Glomerular endothelial cell (primary cell): ENCODE measurements at regions not wholly inside any gene's neighbourhood (a gene's known extent, or its start where the extent isn't known, plus 50 kb on each side); places are given as distances from the start of the nearest gene placed in this dataset.
"Not testable (repeated sequence)": the region's sequence is repeated elsewhere in the genome, so short reads cannot be mapped to it uniquely, and the experiment has no call there.

ENCODE experiments used
- DNase-seq: peaks from one replicate; pipeline ENCODE4 v3.0.0-alpha.2; 2011; ENCODE audit warnings: low read depth, low spot score; ENCODE audit errors: extremely low read depth

- peak; percentile 25 for DNase-seq
These were observed 293.6 kb downstream of the PLPP3 start for GRCh38 chr1:56285554-56286402.

DNA sequence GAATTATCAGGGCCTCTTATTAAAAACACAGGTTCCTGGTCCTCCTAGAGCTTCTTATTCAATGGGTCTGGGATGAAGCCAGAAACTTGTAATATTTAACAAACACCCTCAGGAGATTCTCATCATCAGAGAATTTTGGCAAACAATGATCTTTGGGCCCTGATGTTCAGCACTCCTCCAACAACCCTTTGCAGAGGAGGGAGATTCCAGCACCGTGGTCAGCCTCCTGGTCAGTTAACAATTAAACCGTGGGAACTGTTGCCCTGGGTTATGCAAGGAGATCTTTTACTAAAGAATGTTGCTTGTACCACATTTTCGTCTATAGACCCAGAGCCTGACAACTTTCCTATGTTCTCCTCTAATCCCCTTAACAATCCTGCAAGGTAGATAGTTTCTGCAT, 294.4 kb downstream of the PLPP3 start:
- no peak for DNase-seq

DNA sequence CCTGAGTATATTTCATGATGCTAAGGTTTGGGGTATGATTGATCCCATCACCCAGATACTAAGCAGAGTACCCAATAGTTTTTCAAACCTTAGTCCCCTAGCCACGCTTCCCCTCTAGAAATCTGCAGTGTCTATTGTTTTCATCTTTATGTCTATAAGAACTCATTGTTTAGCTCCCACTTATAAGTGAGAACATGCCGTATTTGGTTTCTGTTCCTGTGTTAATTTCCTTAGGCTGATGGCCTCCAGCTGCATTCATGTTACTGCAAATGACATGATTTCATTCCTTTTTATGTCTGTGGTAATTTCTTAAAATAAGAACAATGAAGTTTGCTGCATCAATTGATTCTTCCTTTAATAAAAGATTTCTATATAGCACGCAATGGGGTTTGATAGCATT, 301.3 kb downstream of the PLPP3 start:
- no peak for DNase-seq

GRCh38 chr1:56268519-56269140, 310.7 kb downstream of the PLPP3 start:
- DNase-seq = no peak

DNA sequence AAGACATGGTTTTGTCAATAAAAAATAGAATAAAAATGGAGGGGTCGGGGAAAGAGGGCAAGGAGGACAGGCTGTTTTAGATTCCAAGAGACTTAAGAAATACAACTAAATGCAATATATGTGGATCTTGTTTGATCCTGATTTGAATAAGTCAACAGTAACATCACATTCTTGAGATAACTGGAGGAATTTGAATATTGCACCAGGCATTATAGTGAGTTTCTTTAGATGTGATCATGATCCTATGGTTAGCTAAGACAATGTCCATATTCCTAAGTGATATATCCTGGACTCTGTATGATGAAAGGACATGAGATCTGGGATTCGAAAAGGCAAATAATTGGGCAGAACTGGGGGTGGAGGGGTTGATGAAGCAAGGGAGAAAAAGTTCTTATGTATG, 311.8 kb downstream of the PLPP3 start:
- no peak for DNase-seq

- DNase-seq = no peak
These were observed 313.0 kb downstream of the PLPP3 start for GRCh38 chr1:56266359-56266758.

GRCh38 chr1:56265216-56265615, 314.1 kb downstream of the PLPP3 start:
- DNase-seq = no peak

DNA sequence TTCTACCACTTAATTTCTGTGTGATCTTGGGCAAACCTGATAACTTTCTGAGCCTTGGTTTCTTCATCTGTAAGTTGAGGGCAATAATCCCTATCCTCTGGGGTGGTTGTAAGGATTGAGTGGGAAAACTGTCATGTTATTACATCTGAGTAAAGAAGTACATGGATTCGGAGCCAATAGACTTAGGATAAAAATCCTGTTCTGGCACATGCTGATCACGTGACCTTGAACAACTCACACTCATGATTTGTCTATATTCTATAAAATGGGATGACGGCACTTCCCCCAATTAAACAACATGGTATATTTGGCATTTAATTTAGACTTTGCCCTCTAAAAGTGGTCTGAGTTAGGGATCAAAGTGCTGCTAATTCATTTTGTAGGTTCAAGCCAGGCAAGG, 315.5 kb downstream of the PLPP3 start:
- no peak for DNase-seq

GRCh38 chr1:56258371-56258770, 321.0 kb downstream of the PLPP3 start:
- no peak for DNase-seq

DNA sequence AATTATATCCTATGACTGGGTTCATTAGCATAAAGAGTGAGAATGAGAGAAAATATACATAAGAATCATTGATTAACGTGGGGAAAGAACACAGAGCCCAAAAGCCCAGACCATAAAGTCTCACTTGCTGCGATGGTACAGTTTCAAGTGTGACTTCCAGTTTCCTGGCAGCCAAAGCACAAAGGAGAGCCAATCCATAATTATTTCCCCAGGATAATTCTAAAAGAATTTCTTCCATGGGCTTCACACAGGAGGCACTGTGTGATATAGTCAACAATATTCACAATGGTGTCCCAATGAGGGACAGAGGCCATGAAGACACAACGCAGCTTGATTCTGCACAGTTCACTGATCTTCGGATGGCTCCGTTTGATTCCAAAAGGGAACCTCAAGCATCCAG, 321.6 kb downstream of the PLPP3 start:
- DNase-seq = no peak

DNA sequence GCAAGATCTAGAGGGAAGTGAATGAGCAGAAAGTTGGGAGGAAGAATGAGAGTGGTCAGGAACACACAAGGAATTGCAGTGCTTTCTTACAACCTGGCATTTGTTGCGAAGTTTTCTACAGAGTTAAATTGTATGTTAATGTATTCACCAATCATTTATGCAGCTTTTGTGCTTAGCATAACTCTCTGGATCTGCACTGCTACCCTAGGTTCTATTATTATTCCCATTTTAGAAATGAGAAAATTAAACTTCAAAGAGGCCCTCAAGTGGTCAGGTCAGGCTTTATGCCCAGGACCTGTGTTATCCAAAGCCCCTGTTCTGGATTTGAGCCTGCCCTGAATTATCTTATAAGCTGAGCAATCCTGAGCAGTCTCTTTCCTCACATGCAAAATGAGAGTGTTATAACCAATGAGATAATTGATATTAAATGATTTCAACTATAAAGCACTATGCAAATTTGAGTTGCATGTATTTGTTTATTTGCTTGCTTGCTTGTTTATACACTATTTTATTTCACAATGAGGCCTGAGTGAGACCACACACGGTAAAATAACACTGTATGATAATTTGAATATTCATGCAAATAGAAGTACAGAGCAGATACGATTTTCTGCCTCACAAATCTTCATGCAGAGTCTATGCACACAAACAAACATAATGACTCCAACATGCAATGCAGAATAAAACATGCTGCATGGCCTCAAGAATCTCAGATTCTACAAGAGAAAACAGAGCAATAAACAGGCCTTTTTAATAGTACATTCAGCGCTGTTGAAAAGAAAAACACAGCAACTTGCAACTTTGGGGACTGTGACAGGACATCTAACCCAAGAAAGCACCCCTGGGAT, 323.0 kb downstream of the PLPP3 start:
- DNase-seq = no peak

DNA sequence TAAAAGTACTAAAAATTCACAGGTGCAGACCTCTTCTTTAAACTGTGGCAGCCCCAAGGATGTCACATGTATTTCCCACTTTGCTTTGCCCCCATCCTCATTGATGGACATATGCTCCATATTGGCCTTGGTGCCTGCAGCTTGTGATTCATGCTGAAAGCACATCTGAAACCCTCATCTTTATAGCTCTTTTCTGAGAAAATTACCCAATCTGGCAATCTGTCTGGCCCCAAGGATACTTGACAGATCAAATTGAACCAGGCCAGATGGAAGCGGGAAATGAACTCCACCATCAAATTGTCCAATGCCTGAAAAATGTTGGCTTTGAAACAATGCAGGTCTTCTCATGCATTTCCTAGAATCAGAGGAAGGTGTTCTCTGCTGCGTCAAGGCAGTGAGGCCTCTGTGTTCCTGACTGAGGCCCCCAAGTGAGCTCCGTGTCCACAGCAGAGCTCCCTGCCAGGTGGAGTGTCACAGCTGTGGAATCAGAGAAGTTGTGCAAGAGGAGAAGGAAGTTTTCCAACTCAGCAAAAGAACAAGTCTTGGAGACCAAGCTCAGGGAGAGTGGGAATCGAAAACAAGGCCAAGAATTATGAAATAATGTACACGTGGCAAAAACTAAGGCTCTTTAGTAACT, 323.7 kb downstream of the PLPP3 start:
- DNase-seq = no peak

DNA sequence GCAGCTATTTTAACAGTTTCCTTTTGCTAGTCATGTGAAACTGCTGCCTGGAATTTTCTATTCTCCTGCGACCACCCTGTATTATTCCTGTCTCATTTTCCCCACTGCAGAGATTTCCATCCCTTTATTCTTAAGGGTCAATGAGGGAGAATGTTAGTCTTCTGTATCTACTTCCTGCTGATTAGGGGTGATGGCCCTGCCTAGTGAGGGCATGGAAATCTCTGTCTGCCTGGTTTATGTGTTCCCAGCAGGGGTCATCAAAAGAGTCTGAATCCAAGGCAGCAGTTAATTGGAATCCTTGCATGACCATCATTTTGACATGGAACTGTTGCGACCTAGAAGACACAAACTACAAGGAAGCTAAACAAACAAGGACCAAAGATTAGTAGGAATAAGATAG, 325.2 kb downstream of the PLPP3 start:
- no peak for DNase-seq

GRCh38 chr1:56250809-56251208, 328.6 kb downstream of the PLPP3 start:
- no peak for DNase-seq

- no peak for DNase-seq
These were observed 330.1 kb downstream of the PLPP3 start for GRCh38 chr1:56249234-56249633.

GRCh38 chr1:56248138-56248537, 331.2 kb downstream of the PLPP3 start:
- no peak for DNase-seq

DNA sequence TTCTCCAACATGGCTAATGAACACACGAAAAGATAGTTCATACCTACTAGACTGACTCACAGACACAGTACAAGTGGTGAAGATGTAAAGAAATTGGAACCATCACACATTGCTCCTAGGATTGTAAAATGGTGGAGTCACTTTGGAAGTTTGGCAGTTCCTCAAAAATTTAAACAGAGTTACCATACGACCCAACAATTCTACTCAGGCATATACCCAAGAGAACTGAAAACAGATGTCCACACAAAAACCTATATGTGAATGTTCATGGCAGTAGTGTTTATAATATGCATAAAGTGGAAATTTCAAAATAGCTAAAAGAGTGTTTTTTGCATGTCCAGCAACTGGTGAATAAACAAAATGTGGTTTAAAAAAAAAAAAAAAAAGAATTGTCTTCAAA, 332.6 kb downstream of the PLPP3 start:
- not testable (repeated sequence) for DNase-seq

- DNase-seq = no peak
These were observed 339.0 kb downstream of the PLPP3 start for GRCh38 chr1:56240400-56240799.

DNA sequence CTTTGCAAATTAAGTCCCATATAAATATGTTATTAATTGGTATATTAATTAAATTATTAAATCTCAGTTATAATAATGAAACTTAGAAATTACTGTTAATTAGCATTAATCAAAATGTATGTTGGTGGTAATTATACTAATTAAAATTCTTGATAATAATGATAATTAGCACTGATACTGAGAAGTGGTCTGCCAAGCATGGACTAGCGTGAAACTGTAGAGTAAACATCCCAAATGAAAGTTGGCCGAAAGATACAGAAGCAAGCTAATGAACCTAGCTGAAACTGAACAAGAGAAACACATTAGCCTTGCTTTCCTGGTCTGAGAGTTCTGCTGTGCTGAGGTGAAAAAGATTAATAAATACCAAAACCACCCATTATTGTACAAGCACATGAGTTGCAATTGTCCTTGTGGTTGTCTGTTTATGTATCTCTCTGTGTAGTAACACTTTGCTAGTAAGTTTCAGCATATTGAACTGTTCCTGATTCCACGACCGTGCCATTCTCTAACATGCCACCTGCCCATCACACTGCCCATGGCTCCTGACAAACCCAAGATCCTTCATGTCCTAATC, 341.8 kb downstream of the PLPP3 start:
- DNase-seq = no peak

- DNase-seq = no peak
These were observed 342.7 kb downstream of the PLPP3 start for GRCh38 chr1:56236688-56237087.
